ENCODE measurements at regions not wholly inside any gene's neighbourhood (a gene's known extent, or its start where the extent isn't known, plus 50 kb on each side); places are given as distances from the start of the nearest gene placed in this dataset.

GRCh38 chr6:104108634-104109033 lies 751.1 kb downstream of the HACE1 start:
- POLR2A ChIA-PET: no interaction called here
- ATAC-seq (no peak), DNase-seq (no peak)
- intact Hi-C loops (cut with micrococcal nuclease): no loop called here
- no peaks in the 10 kb centered on the region for H3K4me1 Mint-ChIP-seq (ENCODE audit: low read depth)
- H3K27me3 Mint-ChIP-seq: no peaks in the 10 kb centered on the region
- no peak for TF ChIP-seq CTCF (IDR thresholded peaks at IDR 0.05)
- H3K36me3 Mint-ChIP-seq (ENCODE audit: low read depth): no peaks in the 10 kb centered on the region
- no peaks in the 10 kb centered on the region for H3K9me3 Mint-ChIP-seq
- H3K4me3 Mint-ChIP-seq: no peak overlapping the region
- no peak overlapping the region for H3K27ac Mint-ChIP-seq
- CTCF ChIA-PET: no interaction called here

GRCh38 chr6:104095661-104096416 lies 763.9 kb downstream of the HACE1 start:
- Mint-ChIP-seq H3K27me3 (no peaks in the 10 kb centered on the region), H3K4me3 (no peak overlapping the region), H3K4me1 (ENCODE audit: low read depth) (no peaks in the 10 kb centered on the region), H3K27ac (no peak overlapping the region), H3K9me3 (peaks cover 2% of the 10 kb centered on the region), H3K36me3 (ENCODE audit: low read depth) (no peaks in the 10 kb centered on the region)
- DNase-seq (no peak), ATAC-seq (no peak)
- ChIA-PET POLR2A (no interaction called here), CTCF (no interaction called here)
- no peak for TF ChIP-seq CTCF (IDR thresholded peaks at IDR 0.05)
- intact Hi-C loops (cut with micrococcal nuclease): no loop called here

GRCh38 chr6:104087765-104088164 lies 772.0 kb downstream of the HACE1 start:
- no peaks in the 10 kb centered on the region for H3K36me3 Mint-ChIP-seq (ENCODE audit: low read depth)

GRCh38 chr6:104068281-104068680 lies 791.4 kb downstream of the HACE1 start:
- H3K27ac Mint-ChIP-seq: no peak overlapping the region
- H3K27me3 Mint-ChIP-seq: no peaks in the 10 kb centered on the region
- ATAC-seq: no peak
- POLR2A ChIA-PET: no interaction called here
- H3K4me3 Mint-ChIP-seq: no peak overlapping the region
- CTCF ChIA-PET: no interaction called here
- DNase-seq: no peak
- no peak for TF ChIP-seq CTCF (IDR thresholded peaks at IDR 0.05)
- intact Hi-C loops (cut with micrococcal nuclease): no loop called here
- H3K9me3 Mint-ChIP-seq: peaks cover 5% of the 10 kb centered on the region
- H3K4me1 Mint-ChIP-seq (ENCODE audit: low read depth): no peaks in the 10 kb centered on the region
- H3K36me3 Mint-ChIP-seq (ENCODE audit: low read depth): no peaks in the 10 kb centered on the region

More at GRCh38 chr6:104087765-104088164, 772.0 kb downstream of the HACE1 start:
- no peak overlapping the region for H3K4me3 Mint-ChIP-seq
- peaks cover 1% of the 10 kb centered on the region for H3K9me3 Mint-ChIP-seq
- no peaks in the 10 kb centered on the region for H3K4me1 Mint-ChIP-seq (ENCODE audit: low read depth)
- ATAC-seq (no peak), DNase-seq (no peak)
- POLR2A ChIA-PET: no interaction called here
- TF ChIP-seq CTCF (IDR thresholded peaks at IDR 0.05): no peak
- H3K27me3 Mint-ChIP-seq: no peaks in the 10 kb centered on the region
- no peak overlapping the region for H3K27ac Mint-ChIP-seq
- CTCF ChIA-PET: no interaction called here
- intact Hi-C loops (cut with micrococcal nuclease): no loop called here

GRCh38 chr6:104064876-104065275 lies 794.8 kb downstream of the HACE1 start:
- DNase-seq (no peak), ATAC-seq (no peak)
- Mint-ChIP-seq H3K4me1 (ENCODE audit: low read depth) (no peaks in the 10 kb centered on the region), H3K27ac (no peak overlapping the region), H3K36me3 (ENCODE audit: low read depth) (no peaks in the 10 kb centered on the region), H3K4me3 (no peak overlapping the region), H3K27me3 (no peaks in the 10 kb centered on the region), H3K9me3 (peaks cover 15% of the 10 kb centered on the region)
- TF ChIP-seq CTCF (IDR thresholded peaks at IDR 0.05): no peak
- ChIA-PET CTCF (no interaction called here), POLR2A (no interaction called here)
- intact Hi-C loops (cut with micrococcal nuclease): no loop called here

Data from activated CD8-positive, alpha-beta T cell treated with anti-CD3 and anti-CD28 coated beads for 36 hours (primary cell).